Peyer's patch (tissue), 4 donors: ENCODE measurements at regions not wholly inside any gene's neighbourhood (a gene's known extent, or its start where the extent isn't known, plus 50 kb on each side); places are given as distances from the start of the nearest gene placed in this dataset.
"Not testable (repeated sequence)": the region's sequence is repeated elsewhere in the genome, so short reads cannot be mapped to it uniquely, and the experiment has no call there.

Source experiments
- DNase-seq, 3 donors: peaks; one replicate each; pipeline ENCODE4 v3.0.0-alpha.2; 2017 to 2019
- H3K27ac ChIP-seq, 4 donors: fragments of 200-600 bp; sonication (generic); one replicate each; pipeline ENCODE4 v1.5.1; 2016 to 2019
- H3K27me3 ChIP-seq, 2 donors: fragments of 200-600 bp; sonication (generic); one replicate each; pipeline ENCODE4 v1.5.1; 2019
- H3K36me3 ChIP-seq, 3 donors: fragments of 200-600 bp; sonication (generic); one replicate each; pipeline ENCODE4 v1.5.1; 2016 to 2019
- H3K4me1 ChIP-seq, 4 donors: fragments of 200-600 bp; sonication (generic); one replicate each; pipeline ENCODE4 v1.5.1; 2016 to 2019
- H3K4me3 ChIP-seq, 4 donors: fragments of 200-600 bp; sonication (generic); 1 replicate in 3 of 4; 2 replicates in 1 of 4; pipeline ENCODE4 v1.5.1; 2016 to 2019; ENCODE audit warnings: mild to moderate bottlenecking in 1 of 4
- H3K9me3 ChIP-seq, 4 donors: fragments of 200-600 bp; sonication (generic); one replicate each; pipeline ENCODE4 v1.5.1; 2016 to 2019; ENCODE audit warnings: mild to moderate bottlenecking in 1 of 4
- CTCF ChIP-seq, 6 experiments: fragments of 450-650 bp in 4 of 6; fragments of 200-600 bp in 2 of 6; sonication (generic) in 1 of 6; IDR thresholded peaks; one replicate each; pipeline ENCODE4 v1.5.1; 2017 to 2019; ENCODE audit warnings: antibody characterized with exemption in 6 of 6, mild to moderate bottlenecking in 3 of 6, moderate library complexity in 1 of 6
- POLR2A ChIP-seq, 2 donors: fragments of 450-650 bp; IDR thresholded peaks; one replicate each; pipeline ENCODE4 v1.5.1; 2017; ENCODE audit warnings: antibody characterized with exemption in 2 of 2, mild to moderate bottlenecking in 2 of 2, moderate library complexity in 2 of 2

DNA sequence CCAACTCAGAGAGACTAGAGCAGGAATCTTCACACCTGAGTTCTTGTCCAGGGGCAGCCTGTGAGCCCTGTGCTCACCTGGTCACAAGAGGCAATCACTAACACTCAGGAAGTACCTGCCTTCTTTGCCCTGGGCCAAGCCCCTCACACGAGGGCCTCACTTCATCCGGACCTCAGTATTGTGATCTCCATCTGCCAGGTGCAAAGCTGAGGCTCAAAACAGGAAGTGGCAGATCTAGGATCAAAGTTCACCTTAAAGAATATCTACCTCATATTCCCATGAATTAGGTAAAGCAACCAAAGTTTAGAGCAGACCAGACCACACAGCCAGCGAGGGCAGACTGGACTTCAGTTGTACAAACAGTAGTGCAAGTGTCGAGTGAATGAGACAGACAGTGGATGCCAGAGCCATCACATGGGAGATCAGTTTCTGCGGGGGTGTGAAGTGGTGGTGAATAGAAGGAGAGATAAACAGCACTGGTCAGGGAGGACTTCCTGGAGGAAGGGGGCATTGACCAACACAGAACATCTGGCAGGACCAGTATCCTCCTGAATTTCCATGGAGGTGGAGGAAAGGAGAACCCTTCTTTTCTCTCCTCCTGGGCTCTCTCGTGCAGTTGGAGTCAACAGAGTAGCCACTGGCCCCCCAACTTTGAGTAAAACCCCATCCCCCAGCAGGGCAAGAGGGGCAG is 116.6 kb upstream of the ZBTB40 start:
- Histone ChIP-seq H3K36me3 (no peaks in the 10 kb centered on the region), H3K4me3 (no peak overlapping the region), H3K4me1 (no peaks in the 10 kb centered on the region), H3K27me3 (no peaks in the 10 kb centered on the region), H3K27ac (no peak overlapping the region), H3K9me3 (no peaks in the 10 kb centered on the region)
- TF ChIP-seq CTCF (IDR thresholded peaks at IDR 0.05) (no peak), POLR2A (IDR thresholded peaks at IDR 0.05) (no peak)
- no peak for DNase-seq

GRCh38 chr1:22336274-22336673 is 115.4 kb upstream of the ZBTB40 start:
- DNase-seq, H3K27me3 ChIP-seq, H3K27ac ChIP-seq, H3K36me3 ChIP-seq, H3K4me1 ChIP-seq, H3K4me3 ChIP-seq, H3K9me3 ChIP-seq: not testable (repeated sequence)

DNA sequence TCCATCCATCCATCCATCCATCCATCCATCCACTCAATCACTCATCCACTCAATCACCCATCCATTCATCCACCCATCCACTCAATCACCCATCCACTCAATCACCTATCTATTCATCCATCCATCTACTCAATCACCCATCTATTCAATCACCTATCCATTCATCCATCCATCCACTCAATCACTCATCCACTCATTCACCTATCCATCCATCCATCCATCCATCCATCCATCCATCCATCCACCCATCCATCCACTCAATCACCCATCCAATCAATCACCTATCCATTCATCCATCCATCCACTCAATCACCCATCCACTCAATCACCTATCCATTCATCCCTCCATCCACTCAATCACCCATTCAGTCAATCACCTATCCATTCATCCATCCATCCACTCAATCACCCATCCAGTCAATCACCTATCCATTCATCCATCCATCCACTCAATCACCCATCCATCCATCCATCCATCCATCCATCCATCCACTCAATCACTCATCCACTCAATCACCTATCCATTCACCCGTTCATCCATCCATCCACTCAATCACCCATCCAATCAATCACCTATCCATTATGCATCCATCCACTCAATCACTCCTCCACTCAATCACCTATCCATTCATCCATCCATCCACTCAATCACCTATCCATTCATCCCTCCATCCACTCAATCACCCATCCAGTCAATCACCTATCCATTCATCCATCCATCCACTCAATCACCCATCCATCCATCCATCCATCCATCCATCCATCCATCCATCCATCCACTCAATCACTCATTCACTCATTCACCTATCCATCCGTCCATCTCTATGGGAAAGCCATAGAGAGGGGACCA is 114.7 kb upstream of the ZBTB40 start:
- DNase-seq, H3K36me3 ChIP-seq, H3K4me1 ChIP-seq: not testable (repeated sequence)

GRCh38 chr1:22338071-22338765 is 113.4 kb upstream of the ZBTB40 start:
- Histone ChIP-seq H3K4me1 (no peaks in the 10 kb centered on the region), H3K36me3 (no peaks in the 10 kb centered on the region), H3K4me3 (no peak overlapping the region), H3K27me3 (no peaks in the 10 kb centered on the region), H3K27ac (no peak overlapping the region), H3K9me3 (no peaks in the 10 kb centered on the region)
- TF ChIP-seq CTCF (IDR thresholded peaks at IDR 0.05) (no peak), POLR2A (IDR thresholded peaks at IDR 0.05) (no peak)
- DNase-seq = no peak

More for the DNA sequence above, 114.7 kb upstream of the ZBTB40 start:
- not testable (repeated sequence) for H3K9me3 ChIP-seq, H3K4me3 ChIP-seq, H3K27me3 ChIP-seq, H3K27ac ChIP-seq

DNA sequence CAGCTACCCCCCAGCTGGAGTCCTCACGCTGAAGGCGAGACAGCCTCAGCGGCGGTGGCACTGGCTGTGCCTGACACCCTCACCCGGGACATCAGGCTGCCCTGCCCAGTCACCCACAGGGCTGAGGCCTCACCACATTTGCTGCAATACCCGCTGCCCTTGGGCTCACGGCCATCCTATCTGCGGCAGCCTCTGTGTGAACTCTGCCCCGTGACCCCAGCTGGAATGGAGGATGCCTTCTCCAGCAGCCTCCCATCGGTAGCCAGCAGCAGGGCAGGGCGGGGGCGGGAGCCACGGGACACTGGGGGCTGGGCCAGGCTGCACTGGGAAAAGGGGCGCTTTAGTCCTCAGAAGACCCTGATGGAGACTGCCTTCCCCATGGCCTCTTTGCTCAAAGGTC is 112.4 kb upstream of the ZBTB40 start:
- H3K36me3 ChIP-seq = no peaks in the 10 kb centered on the region
- no peak overlapping the region for H3K4me3 ChIP-seq
- H3K27ac ChIP-seq = no peak overlapping the region
- H3K4me1 ChIP-seq = no peaks in the 10 kb centered on the region
- no peaks in the 10 kb centered on the region for H3K9me3 ChIP-seq
- no peak for DNase-seq
- no peak for TF ChIP-seq POLR2A (IDR thresholded peaks at IDR 0.05)
- TF ChIP-seq CTCF (IDR thresholded peaks at IDR 0.05) = no peak
- H3K27me3 ChIP-seq = no peaks in the 10 kb centered on the region

DNA sequence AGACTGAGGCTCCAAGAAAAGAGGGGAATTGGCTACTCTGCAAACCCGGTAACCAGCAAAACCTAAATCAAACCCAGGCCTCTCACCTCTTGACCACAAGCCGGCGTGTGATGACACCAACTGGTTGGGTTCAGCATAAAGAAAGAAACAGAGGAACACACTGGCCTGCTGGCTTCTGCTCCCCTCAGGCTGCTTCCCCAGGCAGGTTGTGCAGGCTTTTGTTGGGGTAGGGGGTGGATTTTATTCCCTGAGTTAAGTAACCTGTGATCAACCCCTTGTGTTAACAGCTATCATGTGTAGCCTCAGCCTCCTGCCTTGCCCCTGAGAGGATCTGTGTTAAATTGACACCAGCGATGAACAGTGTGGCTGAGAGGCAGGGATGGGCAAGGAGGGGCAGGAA is 111.6 kb upstream of the ZBTB40 start:
- no peak for DNase-seq
- H3K27ac ChIP-seq = no peak overlapping the region
- H3K9me3 ChIP-seq = no peaks in the 10 kb centered on the region
- no peaks in the 10 kb centered on the region for H3K4me1 ChIP-seq
- no peaks in the 10 kb centered on the region for H3K27me3 ChIP-seq
- no peak for TF ChIP-seq POLR2A (IDR thresholded peaks at IDR 0.05)
- TF ChIP-seq CTCF (IDR thresholded peaks at IDR 0.05) = no peak
- H3K36me3 ChIP-seq = no peaks in the 10 kb centered on the region
- H3K4me3 ChIP-seq = no peak overlapping the region
